Hematopoietic multipotent progenitor cell (in vitro differentiated cells): ENCODE measurements at regions not wholly inside any gene's neighbourhood (a gene's known extent, or its start where the extent isn't known, plus 50 kb on each side); places are given as distances from the start of the nearest gene placed in this dataset.

Experiments used
- DNase-seq, 3 donors: peaks; one replicate each; pipeline ENCODE4 v3.0.0-alpha.2; 2011 to 2015; ENCODE audit warnings: low read depth in 2 of 3, low spot score in 2 of 3

- DNase-seq: no peak
Observed at GRCh38 chr13:80284290-80284689, 56.6 kb downstream of the SPRY2 start.

- no peak for DNase-seq
Observed at GRCh38 chr13:80278706-80279105, 62.2 kb downstream of the SPRY2 start.

- no peak for DNase-seq
Observed at GRCh38 chr13:80276371-80277289, 64.3 kb downstream of the SPRY2 start.

GRCh38 chr13:80274643-80275042 is 66.3 kb downstream of the SPRY2 start:
- no peak for DNase-seq

- no peak for DNase-seq
Observed at GRCh38 chr13:80273718-80274117, 67.2 kb downstream of the SPRY2 start.

- no peak for DNase-seq
Observed at GRCh38 chr13:80265348-80265747, 75.6 kb downstream of the SPRY2 start.

GRCh38 chr13:80263745-80264513 is 77.0 kb downstream of the SPRY2 start:
- no peak for DNase-seq

GRCh38 chr13:80262051-80262695 is 78.8 kb downstream of the SPRY2 start:
- DNase-seq: no peak

- DNase-seq: no peak
Observed at GRCh38 chr13:80259159-80259558, 81.8 kb downstream of the SPRY2 start.

- no peak for DNase-seq
Observed at GRCh38 chr13:80256352-80256932, 84.5 kb downstream of the SPRY2 start.

- no peak for DNase-seq
Observed at GRCh38 chr13:80255946-80256345, 85.0 kb downstream of the SPRY2 start.

GRCh38 chr13:80251403-80251802 is 89.5 kb downstream of the SPRY2 start:
- DNase-seq: peak in 1 of 3 donors; percentile 20

GRCh38 chr13:80250213-80250810 is 90.6 kb downstream of the SPRY2 start:
- DNase-seq: no peak

GRCh38 chr13:80249516-80250212 is 91.3 kb downstream of the SPRY2 start:
- DNase-seq: no peak

- no peak for DNase-seq
Observed at GRCh38 chr13:80245162-80245733, 95.7 kb downstream of the SPRY2 start.

- DNase-seq: no peak
Observed at GRCh38 chr13:80244574-80244973, 96.4 kb downstream of the SPRY2 start.

- no peak for DNase-seq
Observed at GRCh38 chr13:80242728-80243427, 98.0 kb downstream of the SPRY2 start.

GRCh38 chr13:80239571-80240255 is 101.2 kb downstream of the SPRY2 start:
- DNase-seq: peak in 1 of 3 donors; percentile 2
